HCT116 (cell line): ENCODE measurements at regions not wholly inside any gene's neighbourhood (a gene's known extent, or its start where the extent isn't known, plus 50 kb on each side); places are given as distances from the start of the nearest gene placed in this dataset.

ENCODE experiments used
- ATAC-seq: fragments of 200-7000 bp; cut with Tn5 transposase; 2 replicates; pipeline ENCODE4 v1.9.1; 2020; ENCODE audit warnings: mild to moderate bottlenecking, moderate library complexity
- BruUV-seq: library from RNA; stranded (reverse); fragments of 400-500 nt; replicated peaks from 2 replicates; lab custom pipeline; 2021; lab: Mats Ljungman, UMichigan
- CTCF ChIA-PET: fragments of 300-600 bp; sonication (Branson Sonifier 250); formaldehyde crosslinking; loops from one replicate; lab custom pipeline; 2021; ENCODE audit warnings: antibody characterized with exemption; lab: Charles Lee
- POLR2A ChIA-PET: fragments of 300-600, 350-600 bp; sonication (Branson Sonifier 250); formaldehyde crosslinking; loops from one replicate; lab custom pipeline; 2021; ENCODE audit warnings: antibody characterized with exemption; lab: Charles Lee
- RAD21 ChIA-PET, 2 experiments: fragments of 300-600 bp; sonication (Branson Sonifier 250); formaldehyde crosslinking; loops; one replicate each; lab custom pipeline; 2023; ENCODE audit warnings: low total read pairs in 2 of 2; ENCODE audit not compliant: uncharacterized antibody in 2 of 2, unreplicated experiment in 2 of 2, low non-redundant PET in 1 of 2; lab: Charles Lee
- DNase-seq: peaks from one replicate; pipeline ENCODE4 v3.0.0-alpha.2; 2010; ENCODE audit warnings: low read depth, low spot score
- H2AFZ ChIP-seq: fragments of 200-600 bp; shearing (Covaris generic), sonication (generic); 2 replicates; pipeline ENCODE4 v1.6.1; 2017; ENCODE audit warnings: low read depth, mixed run types, mixed read lengths, antibody characterized with exemption, low read length; ENCODE audit not compliant: poor library complexity, severe bottlenecking
- H3K27ac ChIP-seq: 2 replicates; pipeline ENCODE4 v1.5.1; 2012; ENCODE audit warnings: low read depth, low read length
- H3K27me3 ChIP-seq: fragments of 200-600 bp; sonication (generic); 2 replicates; pipeline ENCODE4 v1.6.1; 2016; ENCODE audit warnings: mixed run types, low read length, mixed read lengths; ENCODE audit not compliant: insufficient read depth
- H3K36me3 ChIP-seq, 2 experiments: fragments of 200-500 bp in 1 of 2; fragments of 200-600 bp in 1 of 2; sonication (Bioruptor generic) in 1 of 2; sonication (generic) in 1 of 2; 2 replicates each; pipeline versions ENCODE4 v1.5.1 to v1.6.1; 2014 to 2016; ENCODE audit warnings: low read length in 2 of 2, inconsistent platforms in 1 of 2, mixed read lengths in 1 of 2, mixed run types in 1 of 2; ENCODE audit not compliant: insufficient read depth in 2 of 2, control insufficient read depth in 1 of 2
- H3K4me1 ChIP-seq, 2 experiments: fragments of 200-600 bp in 1 of 2; sonication (generic) in 1 of 2; 2 replicates each; pipeline versions ENCODE4 v1.5.1 to v1.6.1; 2012 to 2017; ENCODE audit warnings: low read length in 2 of 2, inconsistent platforms in 1 of 2, mild to moderate bottlenecking in 1 of 2, mixed read lengths in 1 of 2, mixed run types in 1 of 2, moderate library complexity in 1 of 2; ENCODE audit not compliant: insufficient read depth in 2 of 2, control insufficient read depth in 1 of 2
- H3K4me2 ChIP-seq: fragments of 200-600 bp; sonication (generic); 2 replicates; pipeline ENCODE4 v1.6.1; 2017; ENCODE audit warnings: mixed run types, low read length, mixed read lengths
- H3K4me3 ChIP-seq, 2 experiments: fragments of 200-600 bp in 1 of 2; sonication (generic) in 1 of 2; replicated peaks in 1 of 2; 2 replicates each; pipeline ENCODE4 v1.5.1; 2011 to 2016; ENCODE audit warnings: low read length in 2 of 2, control low read depth in 1 of 2, low read depth in 1 of 2, mild to moderate bottlenecking in 1 of 2, mixed read lengths in 1 of 2, mixed run types in 1 of 2
- H3K79me2 ChIP-seq: fragments of 200-600 bp; sonication (generic); 2 replicates; pipeline ENCODE4 v1.6.1; 2017; ENCODE audit warnings: mild to moderate bottlenecking, mixed run types, low read length, moderate library complexity, mixed read lengths; ENCODE audit not compliant: insufficient read depth
- H3K9ac ChIP-seq: fragments of 200-600 bp; sonication (generic); 2 replicates; pipeline ENCODE4 v1.6.1; 2016; ENCODE audit warnings: low read length, mixed read lengths
- H3K9me2 ChIP-seq: fragments of 200-600 bp; sonication (generic), shearing (Covaris generic); 2 replicates; pipeline ENCODE4 v1.6.1; 2017; ENCODE audit warnings: mixed run types, mild to moderate bottlenecking, moderate library complexity; ENCODE audit not compliant: insufficient read depth
- H3K9me3 ChIP-seq, 2 experiments: fragments of 200-500 bp in 1 of 2; fragments of 200-600 bp in 1 of 2; sonication (Bioruptor generic) in 1 of 2; sonication (generic) in 1 of 2; 2 replicates each; pipeline ENCODE4 v1.6.1; 2014 to 2017; ENCODE audit warnings: low read length in 2 of 2, mixed read lengths in 2 of 2, inconsistent platforms in 1 of 2, low read depth in 1 of 2, mild to moderate bottlenecking in 1 of 2, mixed run types in 1 of 2, moderate library complexity in 1 of 2; ENCODE audit not compliant: control insufficient read depth in 1 of 2, insufficient read depth in 1 of 2
- H4K20me1 ChIP-seq: fragments of 200-600 bp; sonication (generic), shearing (Covaris generic); 2 replicates; pipeline ENCODE4 v1.6.1; 2017; ENCODE audit warnings: mixed run types, mild to moderate bottlenecking, moderate library complexity; ENCODE audit not compliant: insufficient read depth
- CEBPB ChIP-seq: IDR thresholded peaks from 2 replicates; pipeline ENCODE4 v1.6.1; 2012; ENCODE audit warnings: low read depth
- EGR1 ChIP-seq: IDR thresholded peaks from 2 replicates; pipeline ENCODE4 v1.6.1; 2012; ENCODE audit warnings: low read depth
- FOSL1 ChIP-seq: IDR thresholded peaks from 2 replicates; pipeline ENCODE4 v1.6.1; 2012; ENCODE audit warnings: low read depth
- JUND ChIP-seq: IDR thresholded peaks from 2 replicates; pipeline ENCODE4 v1.6.1; 2012
- SIN3A ChIP-seq: IDR thresholded peaks from 2 replicates; pipeline ENCODE4 v1.6.1; 2012; ENCODE audit warnings: low read depth
- TCF7L2 ChIP-seq: IDR thresholded peaks from 2 replicates; pipeline ENCODE4 v1.7.0; 2011; ENCODE audit warnings: borderline replicate concordance, inconsistent platforms; ENCODE audit not compliant: insufficient read depth, insufficient read length; ENCODE audit errors: extremely low read depth
- YY1 ChIP-seq: IDR thresholded peaks from 2 replicates; pipeline ENCODE4 v1.6.1; 2011; ENCODE audit warnings: low read length, low read depth, moderate library complexity, mild to moderate bottlenecking; ENCODE audit not compliant: insufficient replicate concordance; ENCODE audit errors: extremely low read depth
- ZNF274 ChIP-seq: fragments of 200-500 bp; sonication (Bioruptor generic); IDR thresholded peaks from 2 replicates; pipeline ENCODE4 v1.6.1; 2014; ENCODE audit warnings: mild to moderate bottlenecking, low read depth, low read length, inconsistent platforms
- intact Hi-C: fragments of 100-400 bp; cut with micrococcal nuclease; formaldehyde crosslinking; loops from 2 replicates; pipeline ENCODE4 v1.10.0; 2022
- TF ChIP-seq, protein P1 (sequence below): IDR thresholded peaks from 2 replicates; pipeline ENCODE4 v1.6.1; 2011; ENCODE audit warnings: mild to moderate bottlenecking, low read length, moderate library complexity; ENCODE audit not compliant: insufficient replicate concordance; ENCODE audit errors: extremely low read depth
- TF ChIP-seq, protein P2 (sequence below), 3 experiments: fragments of 200-600 bp in 1 of 3; sonication (generic) in 1 of 3; IDR thresholded peaks in 2 of 3; conservative IDR thresholded peaks in 1 of 3; 2 replicates each; pipeline ENCODE4 v1.5.1; 2012 to 2017; ENCODE audit warnings: low read depth in 2 of 3, low read length in 2 of 3, antibody characterized with exemption in 1 of 3, borderline replicate concordance in 1 of 3, control low read depth in 1 of 3, mild to moderate bottlenecking in 1 of 3, mixed read lengths in 1 of 3, mixed run types in 1 of 3, moderate library complexity in 1 of 3; ENCODE audit not compliant: insufficient read depth in 1 of 3

DNA sequence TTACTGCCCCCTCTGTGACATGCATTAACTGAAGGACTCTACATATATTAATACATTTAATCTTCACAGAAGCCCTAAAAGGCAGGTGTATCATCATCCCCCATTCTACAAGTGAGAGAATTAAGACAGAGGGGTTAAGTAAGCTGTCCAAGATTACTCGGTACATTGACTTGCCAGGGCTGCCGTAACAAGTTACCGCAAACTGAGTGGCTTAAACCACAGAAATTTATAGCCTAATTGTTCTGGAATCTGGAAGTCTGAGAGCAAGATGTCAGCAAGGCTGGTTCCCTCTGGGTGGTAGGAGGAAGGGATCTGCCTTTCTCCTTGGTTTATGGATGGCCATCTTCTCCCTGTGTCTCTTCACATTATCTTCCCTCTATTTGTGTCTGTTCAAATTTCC is 605.5 kb downstream of the EPHA4 start:
- ATAC-seq (no peak; the same call in 1 of the 2 replicates), DNase-seq (no peak)
- POLR2A ChIA-PET = no interaction called here
- Histone ChIP-seq H3K9ac (no peak overlapping the region), H3K4me2 (no peak overlapping the region), H3K79me2 (no peaks in the 10 kb centered on the region), H3K9me3 (no peaks in the 10 kb centered on the region), H3K4me3 (no peak overlapping the region), H4K20me1 (no peaks in the 10 kb centered on the region), H3K4me1 (no peaks in the 10 kb centered on the region), H2AFZ (no peak overlapping the region), H3K9me2 (no peaks in the 10 kb centered on the region), H3K27ac (no peak overlapping the region), H3K36me3 (no peaks in the 10 kb centered on the region), H3K27me3 (peaks cover 5% of the 10 kb centered on the region; the same call in 1 of the 2 replicates)
- TF ChIP-seq SIN3A (no peak), FOSL1 (no peak), JUND (no peak), CEBPB (no peak), EGR1 (no peak), YY1 (no peak), ZNF274 (no peak), TCF7L2 (no peak)
- TF ChIP-seq, protein P1, sequence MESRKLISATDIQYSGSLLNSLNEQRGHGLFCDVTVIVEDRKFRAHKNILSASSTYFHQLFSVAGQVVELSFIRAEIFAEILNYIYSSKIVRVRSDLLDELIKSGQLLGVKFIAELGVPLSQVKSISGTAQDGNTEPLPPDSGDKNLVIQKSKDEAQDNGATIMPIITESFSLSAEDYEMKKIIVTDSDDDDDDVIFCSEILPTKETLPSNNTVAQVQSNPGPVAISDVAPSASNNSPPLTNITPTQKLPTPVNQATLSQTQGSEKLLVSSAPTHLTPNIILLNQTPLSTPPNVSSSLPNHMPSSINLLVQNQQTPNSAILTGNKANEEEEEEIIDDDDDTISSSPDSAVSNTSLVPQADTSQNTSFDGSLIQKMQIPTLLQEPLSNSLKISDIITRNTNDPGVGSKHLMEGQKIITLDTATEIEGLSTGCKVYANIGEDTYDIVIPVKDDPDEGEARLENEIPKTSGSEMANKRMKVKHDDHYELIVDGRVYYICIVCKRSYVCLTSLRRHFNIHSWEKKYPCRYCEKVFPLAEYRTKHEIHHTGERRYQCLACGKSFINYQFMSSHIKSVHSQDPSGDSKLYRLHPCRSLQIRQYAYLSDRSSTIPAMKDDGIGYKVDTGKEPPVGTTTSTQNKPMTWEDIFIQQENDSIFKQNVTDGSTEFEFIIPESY = no peak
- TF ChIP-seq, protein P2, sequence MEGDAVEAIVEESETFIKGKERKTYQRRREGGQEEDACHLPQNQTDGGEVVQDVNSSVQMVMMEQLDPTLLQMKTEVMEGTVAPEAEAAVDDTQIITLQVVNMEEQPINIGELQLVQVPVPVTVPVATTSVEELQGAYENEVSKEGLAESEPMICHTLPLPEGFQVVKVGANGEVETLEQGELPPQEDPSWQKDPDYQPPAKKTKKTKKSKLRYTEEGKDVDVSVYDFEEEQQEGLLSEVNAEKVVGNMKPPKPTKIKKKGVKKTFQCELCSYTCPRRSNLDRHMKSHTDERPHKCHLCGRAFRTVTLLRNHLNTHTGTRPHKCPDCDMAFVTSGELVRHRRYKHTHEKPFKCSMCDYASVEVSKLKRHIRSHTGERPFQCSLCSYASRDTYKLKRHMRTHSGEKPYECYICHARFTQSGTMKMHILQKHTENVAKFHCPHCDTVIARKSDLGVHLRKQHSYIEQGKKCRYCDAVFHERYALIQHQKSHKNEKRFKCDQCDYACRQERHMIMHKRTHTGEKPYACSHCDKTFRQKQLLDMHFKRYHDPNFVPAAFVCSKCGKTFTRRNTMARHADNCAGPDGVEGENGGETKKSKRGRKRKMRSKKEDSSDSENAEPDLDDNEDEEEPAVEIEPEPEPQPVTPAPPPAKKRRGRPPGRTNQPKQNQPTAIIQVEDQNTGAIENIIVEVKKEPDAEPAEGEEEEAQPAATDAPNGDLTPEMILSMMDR (IDR thresholded peaks at IDR 0.05 in 2 of 3, conservative IDR thresholded peaks at IDR 0.05 in 1 of 3; ENCODE audit: borderline replicate concordance in 1 of 3, insufficient read depth in 1 of 3, low read depth in 2 of 3, low read length in 2 of 3) = no peak
- intact Hi-C loops = no loop called here
- BruUV-seq = no TSS peak
- RAD21 ChIA-PET = no interaction called here
- CTCF ChIA-PET = no interaction called here
